ENCODE measurements at regions not wholly inside any gene's neighbourhood (a gene's known extent, or its start where the extent isn't known, plus 50 kb on each side); places are given as distances from the start of the nearest gene placed in this dataset.

GRCh38 chr15:53841651-53842050, 82.2 kb upstream of the WDR72 start:
- TF ChIP-seq, protein P1, sequence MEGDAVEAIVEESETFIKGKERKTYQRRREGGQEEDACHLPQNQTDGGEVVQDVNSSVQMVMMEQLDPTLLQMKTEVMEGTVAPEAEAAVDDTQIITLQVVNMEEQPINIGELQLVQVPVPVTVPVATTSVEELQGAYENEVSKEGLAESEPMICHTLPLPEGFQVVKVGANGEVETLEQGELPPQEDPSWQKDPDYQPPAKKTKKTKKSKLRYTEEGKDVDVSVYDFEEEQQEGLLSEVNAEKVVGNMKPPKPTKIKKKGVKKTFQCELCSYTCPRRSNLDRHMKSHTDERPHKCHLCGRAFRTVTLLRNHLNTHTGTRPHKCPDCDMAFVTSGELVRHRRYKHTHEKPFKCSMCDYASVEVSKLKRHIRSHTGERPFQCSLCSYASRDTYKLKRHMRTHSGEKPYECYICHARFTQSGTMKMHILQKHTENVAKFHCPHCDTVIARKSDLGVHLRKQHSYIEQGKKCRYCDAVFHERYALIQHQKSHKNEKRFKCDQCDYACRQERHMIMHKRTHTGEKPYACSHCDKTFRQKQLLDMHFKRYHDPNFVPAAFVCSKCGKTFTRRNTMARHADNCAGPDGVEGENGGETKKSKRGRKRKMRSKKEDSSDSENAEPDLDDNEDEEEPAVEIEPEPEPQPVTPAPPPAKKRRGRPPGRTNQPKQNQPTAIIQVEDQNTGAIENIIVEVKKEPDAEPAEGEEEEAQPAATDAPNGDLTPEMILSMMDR (IDR thresholded peaks at IDR 0.05) = no peak
- no peak for TF ChIP-seq ZFX (IDR thresholded peaks at IDR 0.05; ENCODE audit: borderline replicate concordance)
